Right hindlimb (tissue), 1 donor: ENCODE measurements at regions not wholly inside any gene's neighbourhood (a gene's known extent, or its start where the extent isn't known, plus 50 kb on each side); places are given as distances from the start of the nearest gene placed in this dataset.

Source experiments
- DNase-seq: peaks from one replicate; pipeline ENCODE4 v3.0.0-alpha.2; 2018

GRCh38 chr1:104856091-104856490, 1106.4 kb downstream of the AMY1C start:
- DNase-seq: no peak

GRCh38 chr1:104856518-104856917, 1106.8 kb downstream of the AMY1C start:
- DNase-seq: no peak

GRCh38 chr1:104868794-104869193, 1119.1 kb downstream of the AMY1C start:
- DNase-seq: no peak

- DNase-seq: no peak
Observed at GRCh38 chr1:104874044-104874443, 1124.3 kb downstream of the AMY1C start.

- DNase-seq: no peak
Observed at GRCh38 chr1:104878203-104878909, 1128.7 kb downstream of the AMY1C start.

GRCh38 chr1:104884939-104885338, 1135.2 kb downstream of the AMY1C start:
- no peak for DNase-seq

GRCh38 chr1:104905322-104905721, 1155.6 kb downstream of the AMY1C start:
- no peak for DNase-seq

- DNase-seq: no peak
Observed at GRCh38 chr1:104906141-104906540, 1156.4 kb downstream of the AMY1C start.

GRCh38 chr1:104919188-104919587, 1169.5 kb downstream of the AMY1C start:
- no peak for DNase-seq

- DNase-seq: no peak
Observed at GRCh38 chr1:104921525-104921924, 1171.8 kb downstream of the AMY1C start.

GRCh38 chr1:104923075-104923474, 1173.4 kb downstream of the AMY1C start:
- DNase-seq: no peak

- DNase-seq: no peak
Observed at GRCh38 chr1:104929280-104929679, 1179.6 kb downstream of the AMY1C start.

- DNase-seq: no peak
Observed at GRCh38 chr1:104932030-104932915, 1182.6 kb downstream of the AMY1C start.

GRCh38 chr1:104932949-104933679, 1183.4 kb downstream of the AMY1C start:
- DNase-seq: no peak

- no peak for DNase-seq
Observed at GRCh38 chr1:104933846-104934245, 1184.1 kb downstream of the AMY1C start.

- no peak for DNase-seq
Observed at GRCh38 chr1:104945406-104945805, 1195.7 kb downstream of the AMY1C start.

- no peak for DNase-seq
Observed at GRCh38 chr1:104946558-104947210, 1197.0 kb downstream of the AMY1C start.

- no peak for DNase-seq
Observed at GRCh38 chr1:104953555-104953954, 1203.9 kb downstream of the AMY1C start.

- no peak for DNase-seq
Observed at GRCh38 chr1:104973516-104973915, 1223.8 kb downstream of the AMY1C start.

GRCh38 chr1:104979651-104980050, 1230.0 kb downstream of the AMY1C start:
- DNase-seq: no peak

- DNase-seq: no peak
Observed at GRCh38 chr1:104987210-104987609, 1237.5 kb downstream of the AMY1C start.

GRCh38 chr1:104989012-104989411, 1239.3 kb downstream of the AMY1C start:
- no peak for DNase-seq

GRCh38 chr1:104991702-104992101, 1242.0 kb downstream of the AMY1C start:
- DNase-seq: no peak
